Panc1 (cell line): ENCODE measurements at regions not wholly inside any gene's neighbourhood (a gene's known extent, or its start where the extent isn't known, plus 50 kb on each side); places are given as distances from the start of the nearest gene placed in this dataset.

Source experiments
- ATAC-seq: fragments of 200-7000 bp; cut with Tn5 transposase; 2 replicates; pipeline ENCODE4 v1.9.1; 2020; ENCODE audit warnings: mild to moderate bottlenecking, moderate library complexity
- BruUV-seq: library from RNA; stranded (reverse); fragments of 400-500 nt; replicated peaks from 2 replicates; lab custom pipeline; 2021; lab: Mats Ljungman, UMichigan
- CTCF ChIA-PET: fragments of 300-600 bp; sonication (Branson Sonifier 250); formaldehyde crosslinking; loops from one replicate; lab custom pipeline; 2022; ENCODE audit warnings: antibody characterized with exemption; lab: Charles Lee
- POLR2A ChIA-PET: fragments of 300-600 bp; sonication (Branson Sonifier 250); formaldehyde crosslinking; loops from one replicate; lab custom pipeline; 2022; ENCODE audit warnings: antibody characterized with exemption; lab: Charles Lee
- DNase-seq: peaks from one replicate; pipeline ENCODE4 v3.0.0-alpha.2; 2010; ENCODE audit warnings: low read depth, low spot score
- H3K27ac ChIP-seq: 2 replicates; pipeline ENCODE4 v1.5.1; 2011; ENCODE audit warnings: mild to moderate bottlenecking, low read length, inconsistent platforms
- H3K27me3 ChIP-seq: fragments of 200-500 bp; sonication (Bioruptor generic); 2 replicates; pipeline ENCODE4 v1.6.0; 2014; ENCODE audit warnings: low read length, inconsistent platforms; ENCODE audit not compliant: control insufficient read depth, insufficient read depth
- H3K36me3 ChIP-seq: fragments of 200-500 bp; sonication (Bioruptor generic); 2 replicates; pipeline ENCODE4 v1.5.1; 2014; ENCODE audit warnings: inconsistent platforms, mild to moderate bottlenecking, low read length, moderate library complexity; ENCODE audit not compliant: control insufficient read depth, insufficient read depth
- H3K4me1 ChIP-seq: 2 replicates; pipeline ENCODE4 v1.5.1; 2011; ENCODE audit warnings: inconsistent platforms, mild to moderate bottlenecking, low read length, moderate library complexity; ENCODE audit not compliant: control insufficient read depth, insufficient read depth
- H3K4me3 ChIP-seq, 2 experiments: 2 replicates each; pipeline ENCODE4 v1.5.1; 2011 to 2012; ENCODE audit warnings: low read depth in 2 of 2, low read length in 2 of 2, mild to moderate bottlenecking in 2 of 2, inconsistent platforms in 1 of 2, moderate library complexity in 1 of 2
- H3K9me3 ChIP-seq: fragments of 200-500 bp; sonication (Bioruptor generic); 2 replicates; pipeline ENCODE4 v1.5.1; 2014; ENCODE audit warnings: low read depth, mild to moderate bottlenecking, inconsistent platforms, low read length, moderate library complexity; ENCODE audit not compliant: control insufficient read depth, insufficient read depth
- CTCF ChIP-seq: fragments of 450-650 bp; IDR thresholded peaks from 2 replicates; pipeline ENCODE4 v1.5.1; 2017; ENCODE audit warnings: mild to moderate bottlenecking
- POLR2AphosphoS5 ChIP-seq: IDR thresholded peaks from 2 replicates; pipeline ENCODE4 v1.6.1; 2012; ENCODE audit warnings: mild to moderate bottlenecking, low read depth, low read length, moderate library complexity
- REST ChIP-seq, 2 experiments: IDR thresholded peaks; 2 replicates each; pipeline ENCODE4 v1.6.1; 2011 to 2012; ENCODE audit warnings: low read depth in 2 of 2, control low read depth in 1 of 2, low read length in 1 of 2, mild to moderate bottlenecking in 1 of 2, moderate library complexity in 1 of 2; ENCODE audit not compliant: insufficient read depth in 1 of 2
- SIN3A ChIP-seq: IDR thresholded peaks from 2 replicates; pipeline ENCODE4 v1.6.1; 2012; ENCODE audit warnings: low read depth, mild to moderate bottlenecking, low read length, moderate library complexity, borderline replicate concordance; ENCODE audit not compliant: insufficient read depth
- TCF7L2 ChIP-seq: IDR thresholded peaks from 2 replicates; pipeline ENCODE4 v1.6.1; 2011; ENCODE audit warnings: mild to moderate bottlenecking, low read depth, low read length, inconsistent platforms
- in situ Hi-C: cut with HindIII; loops from 2 replicates; pipeline ENCODE4 v1.10.0; 2016; ENCODE audit warnings: low sequenced_read_pairs, low pct_unique_long_range_greater_than_20kb
- intact Hi-C: fragments of 100-400 bp; cut with micrococcal nuclease; formaldehyde crosslinking; loops from one replicate; pipeline ENCODE4 v1.10.0; 2022; ENCODE audit not compliant: unreplicated experiment

- no peak for DNase-seq
Measured at GRCh38 chr7:149685455-149685854, 87.9 kb downstream of the ZNF467 start.

GRCh38 chr7:149683898-149684297, 89.5 kb downstream of the ZNF467 start:
- intact Hi-C loops (no loop called here), in situ Hi-C loops (no loop called here)
- H3K27me3 ChIP-seq: no peaks in the 10 kb centered on the region
- DNase-seq (no peak), ATAC-seq (no peak)
- TF ChIP-seq POLR2AphosphoS5 (no peak), TCF7L2 (no peak), CTCF (no peak), REST (IDR thresholded peaks at IDR 0.05; ENCODE audit: insufficient read depth in 1 of 2, low read depth in 2 of 2, low read length in 1 of 2) (no peak), SIN3A (no peak)
- ChIA-PET CTCF (no interaction called here), POLR2A (no interaction called here)
- no peaks in the 10 kb centered on the region for H3K36me3 ChIP-seq
- no peaks in the 10 kb centered on the region for H3K4me1 ChIP-seq
- H3K4me3 ChIP-seq: no peak overlapping the region
- H3K9me3 ChIP-seq: no peaks in the 10 kb centered on the region; the same call in 1 of the 2 replicates
- no TSS peak for BruUV-seq
- H3K27ac ChIP-seq: no peak overlapping the region

More at GRCh38 chr7:149685455-149685854, 87.9 kb downstream of the ZNF467 start:
- no peak for ATAC-seq
- Histone ChIP-seq H3K4me1 (peaks cover 4% of the 10 kb centered on the region), H3K9me3 (no peaks in the 10 kb centered on the region; the same call in 1 of the 2 replicates), H3K27me3 (no peaks in the 10 kb centered on the region), H3K27ac (no peak overlapping the region), H3K4me3 (no peak overlapping the region), H3K36me3 (no peaks in the 10 kb centered on the region)
- intact Hi-C loops: no loop called here
- BruUV-seq: no TSS peak
- ChIA-PET POLR2A (no interaction called here), CTCF (interaction anchor here (0.6 kb wide), 1 partner anchor 15 kb away, joined by 3 read pairs; no protein-coding TSS in a partner anchor)
- TF ChIP-seq SIN3A: no peak
- TF ChIP-seq REST (IDR thresholded peaks at IDR 0.05; ENCODE audit: insufficient read depth in 1 of 2, low read depth in 2 of 2, low read length in 1 of 2): no peak
- TF ChIP-seq POLR2AphosphoS5: no peak
- no peak for TF ChIP-seq CTCF
- no peak for TF ChIP-seq TCF7L2
- in situ Hi-C loops: no loop called here
